H1 (cell line): ENCODE measurements at regions not wholly inside any gene's neighbourhood (a gene's known extent, or its start where the extent isn't known, plus 50 kb on each side); places are given as distances from the start of the nearest gene placed in this dataset.

Experiments used
- CTCF ChIA-PET: fragments of 300-600 bp; sonication (Branson Sonifier 250); formaldehyde crosslinking; loops from one replicate; lab custom pipeline; 2021; ENCODE audit not compliant: partially characterized antibody; lab: Charles Lee
- POLR2A ChIA-PET: fragments of 300-600 bp; sonication (Branson Sonifier 250); formaldehyde crosslinking; loops from one replicate; lab custom pipeline; 2021; ENCODE audit warnings: inconsistent platforms; ENCODE audit not compliant: partially characterized antibody; lab: Charles Lee
- DNase-seq, 2 experiments: peaks; one replicate each; pipeline versions ENCODE4 v3.0.0 to v3.0.0-alpha.2; 2010 to 2022; ENCODE audit warnings: low spot score in 2 of 2, low read depth in 1 of 2, mixed read lengths in 1 of 2
- FAIRE-seq: peaks from 2 replicates; lab custom pipeline; 2011; peaks lifted over from hg19 to GRCh38; lab: Jason Lieb, UNC
- H2AFZ ChIP-seq: 2 replicates; pipeline ENCODE4 v1.8.1; 2012; ENCODE audit warnings: low read length, inconsistent platforms
- H2AK5ac ChIP-seq: 2 replicates; pipeline ENCODE4 v1.6.1; 2013; ENCODE audit warnings: low read depth, low read length
- H2BK120ac ChIP-seq: replicated peaks from 2 replicates; pipeline ENCODE3; 2013; ENCODE audit warnings: low read depth, low read length, inconsistent platforms
- H2BK12ac ChIP-seq: 2 replicates; pipeline ENCODE4 v1.6.1; 2013; ENCODE audit warnings: low read depth, low read length
- H2BK15ac ChIP-seq: 2 replicates; pipeline ENCODE4 v1.6.1; 2013; ENCODE audit warnings: low read length
- H2BK20ac ChIP-seq: 2 replicates; pipeline ENCODE4 v1.6.1; 2013; ENCODE audit warnings: low read length
- H2BK5ac ChIP-seq: 2 replicates; pipeline ENCODE4 v1.6.1; 2013; ENCODE audit warnings: low read depth, low read length
- H3K14ac ChIP-seq: 2 replicates; pipeline ENCODE4 v1.6.1; 2013; ENCODE audit warnings: inconsistent platforms; ENCODE audit not compliant: insufficient read length
- H3K18ac ChIP-seq: 2 replicates; pipeline ENCODE4 v1.6.1; 2013; ENCODE audit warnings: low read length; ENCODE audit errors: extremely low read depth
- H3K23ac ChIP-seq: 2 replicates; pipeline ENCODE4 v1.6.1; 2013; ENCODE audit warnings: inconsistent platforms; ENCODE audit not compliant: insufficient read length
- H3K23me2 ChIP-seq: 2 replicates; pipeline ENCODE4 v1.6.1; 2013; ENCODE audit warnings: low read depth, low read length
- H3K27ac ChIP-seq: 2 replicates; pipeline ENCODE4 v1.6.1; 2011; ENCODE audit warnings: low read depth, low read length, inconsistent platforms
- H3K27me3 ChIP-seq, 4 experiments: replicated peaks in 1 of 4; 1 replicate in 1 of 4; 2 replicates in 3 of 4; pipeline versions ENCODE4 v1.6.1 to v1.8.1; 2011 to 2013; ENCODE audit warnings: low read length in 3 of 4, mild to moderate bottlenecking in 3 of 4, inconsistent platforms in 2 of 4, mixed read lengths in 2 of 4, moderate library complexity in 1 of 4; ENCODE audit not compliant: control insufficient read depth in 3 of 4, insufficient read depth in 3 of 4; ENCODE audit errors: extremely low read depth in 1 of 4
- H3K36me3 ChIP-seq, 4 experiments: 2 replicates each; pipeline versions ENCODE4 v1.6.1 to v1.8.1; 2011 to 2013; ENCODE audit warnings: mild to moderate bottlenecking in 4 of 4, low read length in 3 of 4, moderate library complexity in 2 of 4, control low read depth in 1 of 4, inconsistent platforms in 1 of 4; ENCODE audit not compliant: insufficient read depth in 4 of 4, control insufficient read depth in 2 of 4
- H3K4ac ChIP-seq: replicated peaks from 2 replicates; pipeline ENCODE3; 2013; ENCODE audit warnings: low read length, low read depth, mixed read lengths, inconsistent platforms; ENCODE audit not compliant: insufficient read length
- H3K4me1 ChIP-seq, 4 experiments: replicated peaks in 1 of 4; 1 replicate in 1 of 4; 2 replicates in 3 of 4; pipeline versions ENCODE4 v1.6.1 to v1.8.1; 2011 to 2013; ENCODE audit warnings: low read length in 3 of 4, inconsistent platforms in 2 of 4, mixed read lengths in 1 of 4; ENCODE audit not compliant: insufficient read depth in 4 of 4, control insufficient read depth in 3 of 4
- H3K4me2 ChIP-seq, 2 experiments: 2 replicates each; pipeline versions ENCODE4 v1.6.1 to v1.8.1; 2011 to 2013; ENCODE audit warnings: low read depth in 2 of 2, low read length in 2 of 2, control low read depth in 1 of 2, inconsistent platforms in 1 of 2, mild to moderate bottlenecking in 1 of 2; ENCODE audit not compliant: insufficient read depth in 1 of 2
- H3K4me3 ChIP-seq, 4 experiments: fragments of 200-600, 300-600 bp in 1 of 4; sonication (generic), shearing (Covaris generic), sonication (Bioruptor Twin) in 1 of 4; 2 replicates each; pipeline versions ENCODE4 v1.5.1 to v1.8.1; 2011 to 2016; ENCODE audit warnings: low read length in 4 of 4, low read depth in 3 of 4, control low read depth in 2 of 4, inconsistent platforms in 2 of 4, mild to moderate bottlenecking in 2 of 4, mixed read lengths in 1 of 4, moderate library complexity in 1 of 4; ENCODE audit not compliant: insufficient read depth in 2 of 4; ENCODE audit errors: extremely low read depth in 1 of 4
- H3K56ac ChIP-seq: replicated peaks from 2 replicates; pipeline ENCODE3; 2013; ENCODE audit warnings: low read depth, mild to moderate bottlenecking, mixed read lengths, low read length, inconsistent platforms; ENCODE audit not compliant: insufficient read length
- H3K79me1 ChIP-seq: 2 replicates; pipeline ENCODE4 v1.6.1; 2013; ENCODE audit warnings: low read depth, low read length, control low read depth
- H3K79me2 ChIP-seq, 2 experiments: 2 replicates each; pipeline versions ENCODE4 v1.6.1 to v1.8.1; 2012 to 2013; ENCODE audit warnings: low read length in 2 of 2, mild to moderate bottlenecking in 2 of 2, inconsistent platforms in 1 of 2; ENCODE audit not compliant: insufficient read depth in 2 of 2, control insufficient read depth in 1 of 2
- H3K9ac ChIP-seq, 4 experiments: replicated peaks in 1 of 4; 1 replicate in 1 of 4; 2 replicates in 3 of 4; pipeline versions ENCODE4 v1.6.1 to v1.8.1; 2011 to 2013; ENCODE audit warnings: low read depth in 3 of 4, low read length in 3 of 4, control low read depth in 2 of 4, mild to moderate bottlenecking in 2 of 4, moderate library complexity in 2 of 4, inconsistent platforms in 1 of 4; ENCODE audit errors: extremely low read depth in 1 of 4
- H3K9me3 ChIP-seq, 2 experiments: 2 replicates each; pipeline versions ENCODE4 v1.6.1 to v1.8.1; 2012 to 2013; ENCODE audit warnings: mild to moderate bottlenecking in 2 of 2, moderate library complexity in 2 of 2, control low read depth in 1 of 2, inconsistent platforms in 1 of 2, low read depth in 1 of 2, low read length in 1 of 2, mixed read lengths in 1 of 2; ENCODE audit not compliant: insufficient read depth in 2 of 2
- H4K20me1 ChIP-seq, 2 experiments: replicated peaks in 1 of 2; 2 replicates each; pipeline versions ENCODE3 to v1.8.1; 2011 to 2013; ENCODE audit warnings: inconsistent platforms in 2 of 2, low read length in 2 of 2, mild to moderate bottlenecking in 1 of 2; ENCODE audit not compliant: insufficient read depth in 2 of 2, control insufficient read depth in 1 of 2
- H4K5ac ChIP-seq: 2 replicates; pipeline ENCODE4 v1.6.1; 2013; ENCODE audit warnings: low read length, low read depth, mixed read lengths, inconsistent platforms; ENCODE audit not compliant: insufficient read length
- H4K8ac ChIP-seq: 2 replicates; pipeline ENCODE4 v1.8.0; 2013; ENCODE audit warnings: mild to moderate bottlenecking, moderate library complexity, low read length, inconsistent platforms; ENCODE audit not compliant: insufficient read depth; ENCODE audit errors: extremely low read depth
- H4K91ac ChIP-seq: replicated peaks from 2 replicates; pipeline ENCODE3; 2013; ENCODE audit warnings: low read length, mixed read lengths, inconsistent platforms; ENCODE audit not compliant: insufficient read length
- BRCA1 ChIP-seq: IDR thresholded peaks from 2 replicates; pipeline ENCODE4 v1.6.1; 2012; ENCODE audit warnings: low read depth, low read length, improper control_type of control experiment
- CHD2 ChIP-seq: IDR thresholded peaks from 2 replicates; pipeline ENCODE4 v1.6.1; 2012; ENCODE audit warnings: low read length, improper control_type of control experiment
- RFX5 ChIP-seq: IDR thresholded peaks from 2 replicates; pipeline ENCODE4 v1.6.1; 2011; ENCODE audit warnings: low read depth, low read length, improper control_type of control experiment, borderline replicate concordance
- SIRT6 ChIP-seq: IDR thresholded peaks from one replicate; pipeline ENCODE4 v1.7.1; 2012; ENCODE audit warnings: low read length, inconsistent platforms
- SP1 ChIP-seq: IDR thresholded peaks from 2 replicates; pipeline ENCODE4 v1.6.1; 2011; ENCODE audit warnings: low read depth, low read length
- SUZ12 ChIP-seq: fragments of 200-600 bp; sonication (generic); IDR thresholded peaks from 2 replicates; pipeline ENCODE4 v1.6.1; 2012; ENCODE audit warnings: mild to moderate bottlenecking, inconsistent platforms, low read length, moderate library complexity, mixed read lengths
- TAF1 ChIP-seq: IDR thresholded peaks from 2 replicates; pipeline ENCODE4 v1.6.1; 2011; ENCODE audit warnings: mild to moderate bottlenecking, low read depth, low read length
- WGBS, 2 experiments: shearing (Covaris generic) in 1 of 2; methylation state at CpG; one replicate each; pipeline versions ENCODE4 v1.1.6 to v1.1.7; 2013 to 2015; ENCODE audit warnings: low lambda C conversion rate in 2 of 2, mixed read lengths in 2 of 2, inconsistent platforms in 1 of 2, low coverage in 1 of 2, missing lambda C conversion rate in 1 of 2; ENCODE audit not compliant: insufficient replicate concordance in 2 of 2, insufficient coverage in 1 of 2, insufficient read length in 1 of 2; ENCODE audit errors: extremely low coverage in 1 of 2, missing lambda C conversion rate in 1 of 2; 5-methylcytosine and 5-hydroxymethylcytosine counted together

DNA sequence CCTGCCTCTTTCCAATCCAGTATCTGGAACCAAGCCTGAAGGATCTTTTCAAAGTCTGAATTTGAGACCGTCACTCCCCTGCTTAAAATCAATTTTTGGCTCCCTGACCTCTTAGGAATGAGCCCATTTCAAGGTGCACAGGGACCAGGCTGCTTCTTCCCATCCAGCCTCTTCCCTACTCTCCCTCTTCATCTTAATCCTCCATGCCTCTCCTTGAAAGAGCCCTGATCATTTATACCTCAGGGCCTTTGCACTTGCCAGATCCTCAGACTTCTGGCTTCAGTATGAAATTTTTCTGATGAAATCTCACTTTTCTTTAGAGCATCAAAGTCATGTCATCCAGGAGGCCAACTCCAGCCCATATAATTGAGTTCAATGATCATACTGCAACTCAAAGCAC is 399.5 kb upstream of the CELF2 start:
- H3K9ac ChIP-seq = no peak overlapping the region
- no peaks in the 10 kb centered on the region for H3K27me3 ChIP-seq
- no peak overlapping the region for H2BK120ac ChIP-seq
- H4K5ac ChIP-seq = no peak overlapping the region
- H3K4me1 ChIP-seq = no peaks in the 10 kb centered on the region
- FAIRE-seq (no peak), DNase-seq (no peak)
- no peak overlapping the region for H3K18ac ChIP-seq
- no peak overlapping the region for H3K4me2 ChIP-seq
- H2BK20ac ChIP-seq = no peak overlapping the region
- no peaks in the 10 kb centered on the region for H4K20me1 ChIP-seq
- no peak for TF ChIP-seq SUZ12
- no peak for TF ChIP-seq CHD2
- no peak for TF ChIP-seq SIRT6
- TF ChIP-seq BRCA1 = no peak
- TF ChIP-seq TAF1 = no peak
- TF ChIP-seq RFX5 = no peak
- no peak for TF ChIP-seq SP1
- H3K4me3 ChIP-seq = no peak overlapping the region
- H3K79me1 ChIP-seq = no peaks in the 10 kb centered on the region
- no peak overlapping the region for H4K91ac ChIP-seq
- H3K56ac ChIP-seq = no peak overlapping the region
- 93% methylated on average over 1 of the region's 1 CpG; no CpG with 5 or more reads in 1 of the 2 experiments for WGBS, 2 experiments
- no peak overlapping the region for H2BK12ac ChIP-seq
- H4K8ac ChIP-seq = no peak overlapping the region
- H3K27ac ChIP-seq = no peak overlapping the region
- H3K14ac ChIP-seq = no peak overlapping the region
- no peaks in the 10 kb centered on the region; the same call in 1 of the 2 replicates for H3K23me2 ChIP-seq
- ChIA-PET CTCF (interaction anchor here (0.6 kb wide), 1 partner anchor 175 kb away, joined by 3 read pairs; no protein-coding TSS in a partner anchor), POLR2A (no interaction called here)
- H2BK15ac ChIP-seq = no peak overlapping the region
- no peaks in the 10 kb centered on the region for H3K79me2 ChIP-seq
- H2AFZ ChIP-seq = no peak overlapping the region
- no peak overlapping the region for H3K4ac ChIP-seq
- no peak overlapping the region for H2AK5ac ChIP-seq
- no peak overlapping the region for H2BK5ac ChIP-seq
- no peaks in the 10 kb centered on the region for H3K9me3 ChIP-seq
- H3K36me3 ChIP-seq = no peaks in the 10 kb centered on the region
- H3K23ac ChIP-seq = no peak overlapping the region
